Suppressor macrophage (primary cell): ENCODE measurements at regions not wholly inside any gene's neighbourhood (a gene's known extent, or its start where the extent isn't known, plus 50 kb on each side); places are given as distances from the start of the nearest gene placed in this dataset.
A peak's percentile ranks its signal among the peaks of the same experiment; 100 is the strongest.
"Not testable (repeated sequence)": the region's sequence is repeated elsewhere in the genome, so short reads cannot be mapped to it uniquely, and the experiment has no call there.

Source experiments
- DNase-seq, 4 experiments: peaks; one replicate each; pipeline ENCODE4 v3.0.0-alpha.2; 2020 to 2022

GRCh38 chr21:17201741-17202260, 311.0 kb upstream of the CXADR start:
- no peak for DNase-seq

DNA sequence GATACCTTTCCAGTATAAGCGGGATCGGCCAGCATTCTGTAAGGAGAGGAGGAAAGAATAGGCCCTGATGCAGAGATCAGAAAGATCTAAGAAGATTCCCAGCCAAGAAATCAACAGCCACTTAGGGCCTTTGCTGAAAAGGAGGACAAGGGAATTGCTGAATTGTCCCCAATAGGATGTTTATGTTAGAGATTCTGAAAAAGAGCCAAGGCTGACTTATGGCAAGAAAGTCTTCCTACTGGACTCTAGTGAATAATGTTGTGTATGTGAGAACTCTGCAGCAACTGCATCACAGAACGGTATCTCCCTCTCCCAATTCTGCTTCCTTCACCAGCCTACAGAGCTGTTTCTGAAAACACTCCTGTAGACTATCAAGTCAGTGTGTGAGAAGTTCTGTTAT, 298.0 kb upstream of the CXADR start:
- DNase-seq, result no peak

- not testable (repeated sequence) for DNase-seq
Measured at GRCh38 chr21:17219050-17219449, 293.8 kb upstream of the CXADR start.

GRCh38 chr21:17231124-17231523, 281.7 kb upstream of the CXADR start:
- DNase-seq, result no peak

DNA sequence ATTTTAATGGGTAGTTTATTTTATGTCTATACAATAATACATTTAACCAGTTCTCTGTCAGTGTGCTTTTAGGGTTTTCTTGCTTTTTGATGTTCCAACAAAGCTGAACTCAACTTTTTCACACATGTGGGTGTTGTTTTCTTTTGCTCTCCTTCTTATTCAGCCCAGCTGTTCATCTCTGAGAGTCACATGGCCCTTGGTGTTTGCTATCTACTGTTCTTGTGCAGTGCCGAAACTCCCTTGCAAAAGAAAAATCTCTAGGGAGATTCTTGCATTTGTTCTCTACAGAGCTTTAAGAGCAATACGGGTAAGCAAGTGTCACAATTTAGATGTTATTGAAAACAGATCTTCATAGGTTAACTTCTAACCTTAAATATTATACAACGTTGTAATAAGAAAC, 281.1 kb upstream of the CXADR start:
- DNase-seq, result no peak

DNA sequence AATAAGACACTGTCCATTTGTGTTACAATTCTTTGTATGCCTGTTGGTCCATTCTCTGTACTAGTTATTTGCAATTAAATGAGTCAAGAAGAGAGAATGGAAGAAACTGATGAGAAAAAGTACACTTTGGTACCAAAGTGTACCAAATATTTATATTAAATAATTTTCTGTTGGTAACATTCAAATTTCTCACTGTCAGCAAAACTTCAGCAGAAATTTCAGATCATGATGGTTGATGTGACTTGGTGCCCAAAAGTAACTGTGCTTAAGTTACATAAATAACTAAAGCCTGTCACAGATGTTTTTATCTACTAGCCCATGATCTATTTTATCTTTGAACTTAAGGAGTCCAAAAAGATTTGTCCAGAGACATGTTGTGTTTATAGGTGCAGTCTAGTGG, 274.4 kb upstream of the CXADR start:
- DNase-seq, result no peak

GRCh38 chr21:17250778-17251241, 262.0 kb upstream of the CXADR start:
- DNase-seq, result no peak

DNA sequence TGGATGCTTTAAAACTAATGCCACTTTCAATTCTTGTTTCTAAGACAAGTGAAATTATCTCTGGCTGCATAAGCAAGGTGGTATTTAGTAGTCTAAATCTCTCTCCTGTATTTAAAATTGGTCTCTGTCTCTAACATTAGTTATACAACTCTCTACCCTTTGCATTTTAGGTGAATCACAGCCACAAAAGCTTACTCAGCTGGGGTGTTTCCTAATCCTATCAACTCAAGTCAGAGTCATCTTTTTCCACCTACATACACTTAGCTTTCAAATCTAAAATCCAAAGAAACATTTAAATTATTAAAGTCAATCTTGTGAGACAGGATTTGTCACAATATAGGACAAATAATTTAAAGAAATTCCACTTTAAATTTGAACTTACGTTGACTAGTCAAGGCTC, 255.1 kb upstream of the CXADR start:
- no peak for DNase-seq

DNA sequence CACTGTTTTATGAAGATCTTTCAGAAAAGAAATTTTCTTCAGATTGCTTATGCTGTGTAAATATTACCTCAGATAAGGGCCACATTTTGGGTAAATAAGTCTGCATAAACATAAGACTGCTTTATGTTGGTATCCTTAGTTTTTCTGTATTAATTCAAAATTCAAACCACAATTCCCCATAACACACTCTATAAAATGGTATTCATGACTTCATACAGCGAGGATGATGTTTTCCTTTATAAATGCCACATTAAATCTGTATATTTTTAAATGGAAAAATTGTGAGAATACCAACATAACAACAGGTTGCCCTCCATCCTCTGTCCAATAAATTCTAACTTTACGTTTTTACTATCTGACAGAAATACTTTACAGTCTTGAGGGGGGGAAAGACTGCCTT, 248.7 kb upstream of the CXADR start:
- DNase-seq, result no peak

DNA sequence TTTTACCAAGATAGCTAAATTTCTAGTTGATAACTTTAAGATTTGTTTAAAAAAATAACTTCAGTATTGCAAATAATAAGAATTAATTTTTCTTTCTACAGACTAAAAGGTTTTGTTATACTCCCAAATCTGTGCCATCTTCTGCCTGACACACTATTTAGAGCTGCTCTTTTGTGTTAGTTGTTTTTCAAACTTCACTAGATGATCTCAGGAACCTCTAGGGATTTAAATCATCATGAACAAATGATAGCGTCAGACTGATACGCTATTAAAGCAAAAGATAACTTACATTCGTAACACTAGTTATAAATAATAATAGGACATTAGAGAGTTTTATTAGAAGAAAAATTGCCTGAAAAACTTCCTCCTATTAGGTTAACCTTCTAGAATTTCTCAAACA, 243.1 kb upstream of the CXADR start:
- DNase-seq, result no peak

GRCh38 chr21:17270229-17270628, 242.6 kb upstream of the CXADR start:
- DNase-seq, result no peak

DNA sequence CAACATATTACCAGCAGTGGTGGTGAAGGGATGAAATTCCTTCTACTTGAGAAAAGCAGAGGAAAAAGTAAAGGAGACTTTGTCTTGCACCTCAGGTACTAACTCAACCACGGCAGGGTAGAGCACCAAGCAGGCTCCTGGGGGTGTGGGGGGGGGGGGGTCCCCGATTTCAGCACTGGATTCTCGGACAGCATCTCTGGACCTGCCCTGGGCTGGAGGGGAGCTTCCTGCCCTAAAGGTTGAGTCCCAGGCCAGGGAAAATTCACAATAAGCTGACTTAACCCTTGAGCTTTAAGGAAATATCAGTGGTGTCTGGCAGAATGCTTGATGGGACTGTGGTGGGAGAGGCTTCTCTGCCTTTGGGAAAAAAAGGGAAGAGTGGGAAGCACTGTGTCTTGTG, 233.2 kb upstream of the CXADR start:
- no peak for DNase-seq

DNA sequence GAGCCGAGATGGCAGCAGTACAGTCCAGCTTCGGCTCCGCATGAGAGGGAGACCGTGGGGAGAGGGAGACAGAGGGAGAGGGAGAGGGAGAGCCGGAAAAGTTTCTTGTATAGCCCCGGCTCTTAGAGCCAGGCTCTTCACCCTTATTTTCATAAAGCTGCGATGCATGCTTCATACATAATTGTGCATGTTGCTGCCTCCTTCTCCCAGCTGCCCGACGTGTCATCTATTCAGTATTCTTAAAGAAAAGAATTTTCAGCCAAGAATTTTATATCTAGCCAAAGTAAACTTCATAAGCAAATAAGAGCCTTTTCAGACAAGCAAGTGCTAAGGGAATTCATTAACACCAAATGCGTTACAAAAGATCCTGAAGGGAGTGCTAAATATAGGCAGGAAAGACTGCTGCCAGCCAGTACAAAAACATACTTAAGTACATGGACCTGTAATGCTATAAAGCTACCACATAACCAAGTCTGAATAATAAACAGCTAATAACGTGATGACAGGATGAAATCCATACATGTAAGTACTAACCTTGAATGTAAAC, 219.8 kb upstream of the CXADR start:
- not testable (repeated sequence) for DNase-seq

- no peak for DNase-seq
Measured at GRCh38 chr21:17295997-17296396, 216.8 kb upstream of the CXADR start.

DNA sequence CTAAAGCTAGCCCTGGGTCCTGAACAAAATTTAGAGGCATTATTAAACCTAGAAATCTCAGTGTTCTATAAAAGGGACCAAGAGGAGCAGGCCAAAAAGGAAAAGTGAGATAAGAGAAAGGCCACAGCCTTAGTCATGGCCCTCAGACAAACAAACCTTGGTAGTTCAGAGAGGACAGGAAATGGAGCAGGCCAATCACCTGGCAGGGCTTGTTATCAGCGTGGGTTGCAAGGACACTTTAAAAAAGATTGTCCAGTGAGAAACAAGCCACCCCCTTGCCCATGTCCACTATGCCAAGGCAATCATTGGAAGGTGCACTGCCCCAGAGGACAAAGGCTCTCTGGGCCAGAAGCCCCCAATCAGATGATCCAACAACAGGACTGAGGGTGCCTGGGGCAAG, 213.3 kb upstream of the CXADR start:
- DNase-seq, result not testable (repeated sequence)

GRCh38 chr21:17327715-17328114, 185.1 kb upstream of the CXADR start:
- not testable (repeated sequence) for DNase-seq

- DNase-seq, result no peak
Measured at GRCh38 chr21:17334484-17334883, 178.4 kb upstream of the CXADR start.

DNA sequence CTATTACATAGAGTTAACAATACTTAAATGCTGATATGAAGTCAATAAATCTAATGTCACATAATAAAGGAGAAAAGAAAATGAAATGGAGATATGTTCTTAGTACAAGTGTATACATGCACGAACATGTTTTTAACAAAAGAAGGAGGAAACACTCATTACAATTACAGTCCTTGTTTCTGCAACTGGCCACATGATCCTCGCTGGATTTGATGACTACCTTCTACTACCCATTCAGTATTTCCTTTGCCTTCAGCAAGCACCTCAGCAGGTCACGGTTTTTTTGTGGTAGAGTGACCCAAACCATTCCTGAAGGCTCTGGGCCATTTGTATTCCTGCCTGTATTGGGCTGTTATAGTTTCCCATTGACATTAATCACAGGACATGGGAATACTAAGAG, 172.8 kb upstream of the CXADR start:
- DNase-seq, result no peak

- peak in 3 of 4 experiments; percentile 2 to 9 (median 4) for DNase-seq
Measured at GRCh38 chr21:17343055-17343454, 169.8 kb upstream of the CXADR start.

- DNase-seq, result no peak
Measured at GRCh38 chr21:17348357-17348756, 164.5 kb upstream of the CXADR start.

DNA sequence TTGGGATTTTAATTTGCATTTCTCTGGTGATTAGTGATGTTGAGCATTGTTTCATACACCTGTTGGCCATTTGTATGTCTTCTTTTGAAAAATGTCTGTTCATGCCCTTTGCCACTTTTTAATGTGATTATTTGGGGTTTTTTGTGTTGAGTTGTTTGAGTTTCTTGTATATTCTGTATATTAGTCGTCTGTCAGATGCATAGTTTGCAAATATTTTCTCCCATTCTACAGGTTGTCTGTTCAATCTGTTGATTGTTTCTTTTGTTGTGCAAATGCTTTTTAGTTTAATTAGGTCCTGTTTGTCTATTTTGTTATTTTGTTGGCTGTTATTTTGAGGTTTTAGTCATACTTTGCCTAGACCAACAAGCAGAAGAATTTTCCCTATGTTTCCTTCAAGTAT, 164.0 kb upstream of the CXADR start:
- DNase-seq, result no peak

DNA sequence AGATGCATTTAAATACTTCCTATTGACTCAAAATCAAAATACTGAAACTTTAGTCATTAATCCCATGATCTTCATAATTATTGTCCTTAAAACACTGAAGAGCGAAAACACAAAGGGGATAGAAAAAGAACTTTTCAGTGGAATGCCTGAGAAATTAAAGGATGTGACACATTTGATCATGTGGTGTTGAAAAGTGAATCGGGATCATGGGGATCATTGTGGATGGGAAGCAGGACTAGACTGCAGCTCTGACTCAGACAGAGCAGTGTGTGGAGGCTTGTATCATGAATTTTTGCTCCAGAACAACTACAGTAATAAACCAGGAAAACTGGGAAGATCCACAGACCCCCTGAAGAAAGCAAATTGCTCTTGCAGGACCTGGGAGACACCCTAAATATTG, 161.1 kb upstream of the CXADR start:
- no peak for DNase-seq

DNA sequence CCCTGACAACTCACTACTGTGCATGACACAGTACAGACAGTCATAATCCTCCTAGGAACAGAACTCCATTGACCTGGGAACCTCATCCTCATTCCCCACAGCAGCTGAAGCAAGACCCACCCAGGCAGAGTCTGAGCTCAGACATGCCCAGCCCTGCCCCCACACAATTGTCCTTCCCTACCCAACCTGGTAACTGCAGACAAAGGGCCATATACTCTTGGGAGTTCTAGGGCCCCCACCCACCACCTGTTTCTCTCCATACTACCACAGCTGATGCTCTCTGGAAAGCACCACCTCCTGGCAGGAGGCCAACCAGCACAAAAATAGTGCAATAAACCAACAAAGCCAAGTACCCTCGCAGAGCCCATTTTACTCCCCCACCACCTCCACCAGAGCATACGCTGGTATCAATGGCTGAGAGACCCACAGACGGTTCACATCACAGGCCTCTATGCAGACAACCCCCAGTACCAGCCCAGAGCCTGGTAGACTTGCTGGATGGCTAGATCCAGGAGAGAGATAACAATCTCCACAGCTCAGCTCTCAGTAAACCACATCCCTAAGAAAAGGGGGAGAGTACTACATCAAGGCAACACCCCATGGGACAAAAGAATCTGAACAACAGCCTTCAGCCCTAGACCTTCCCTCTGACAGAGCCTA, 159.7 kb upstream of the CXADR start:
- DNase-seq, result no peak

- DNase-seq, result no peak
Measured at GRCh38 chr21:17359781-17360180, 153.1 kb upstream of the CXADR start.
